T47D (cell line): ENCODE measurements at regions not wholly inside any gene's neighbourhood (a gene's known extent, or its start where the extent isn't known, plus 50 kb on each side); places are given as distances from the start of the nearest gene placed in this dataset.

Experiments used
- DNase-seq, 2 experiments: peaks; one replicate each; pipeline versions ENCODE4 v3.0.0 to v3.0.0-alpha.2; 2011 to 2012; ENCODE audit warnings: low read depth in 1 of 2, low spot score in 1 of 2
- JUND ChIP-seq: IDR thresholded peaks from 2 replicates; pipeline ENCODE4 v1.6.1; 2012; ENCODE audit warnings: low read depth
- in situ Hi-C: cut with HindIII; loops from 2 replicates; pipeline ENCODE4 v1.10.0; 2016; ENCODE audit warnings: low sequenced_read_pairs, low pct_unique_long_range_greater_than_20kb

DNA sequence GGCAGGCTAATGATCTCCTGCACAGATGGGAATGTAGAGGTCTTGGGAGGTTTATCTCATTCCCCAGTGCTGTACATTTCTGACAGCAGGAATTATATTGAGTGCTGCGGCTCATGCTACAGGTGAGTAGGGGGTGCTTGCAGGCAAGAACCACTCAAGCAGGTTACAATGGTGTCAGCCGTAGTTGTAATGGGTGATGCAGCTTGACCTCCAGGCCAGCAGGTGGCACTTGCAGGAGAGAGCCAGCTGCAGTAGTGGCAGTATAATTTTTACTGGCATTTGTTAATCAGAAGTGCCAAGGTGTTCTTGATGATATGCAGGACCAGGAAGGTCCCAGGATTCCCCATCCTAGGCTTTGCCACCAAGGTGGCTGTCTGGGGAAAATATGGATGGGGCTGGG is 759.6 kb upstream of the NDST4 start:
- in situ Hi-C loops = no loop called here
- no peak for DNase-seq
- no peak for TF ChIP-seq JUND

DNA sequence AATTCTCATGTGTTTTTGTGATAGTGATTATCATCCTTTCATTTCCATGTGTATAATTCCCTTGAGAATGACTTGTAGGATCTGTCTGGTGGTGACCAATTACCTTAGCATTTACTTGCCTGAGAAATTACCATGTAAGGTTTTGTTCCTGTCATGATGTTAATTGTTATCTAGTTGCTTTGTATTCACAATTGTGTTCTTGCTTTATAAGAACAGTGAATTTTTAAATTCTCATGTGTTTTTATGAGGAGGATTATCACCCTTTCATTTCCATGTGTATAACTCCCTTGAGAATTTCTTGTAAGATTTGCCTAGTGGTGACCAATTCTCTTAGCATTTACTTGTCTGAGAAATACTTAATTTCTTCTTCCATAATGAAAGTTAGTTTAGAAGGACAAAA is 758.2 kb upstream of the NDST4 start:
- no peak for TF ChIP-seq JUND
- in situ Hi-C loops = no loop called here
- DNase-seq = no peak

DNA sequence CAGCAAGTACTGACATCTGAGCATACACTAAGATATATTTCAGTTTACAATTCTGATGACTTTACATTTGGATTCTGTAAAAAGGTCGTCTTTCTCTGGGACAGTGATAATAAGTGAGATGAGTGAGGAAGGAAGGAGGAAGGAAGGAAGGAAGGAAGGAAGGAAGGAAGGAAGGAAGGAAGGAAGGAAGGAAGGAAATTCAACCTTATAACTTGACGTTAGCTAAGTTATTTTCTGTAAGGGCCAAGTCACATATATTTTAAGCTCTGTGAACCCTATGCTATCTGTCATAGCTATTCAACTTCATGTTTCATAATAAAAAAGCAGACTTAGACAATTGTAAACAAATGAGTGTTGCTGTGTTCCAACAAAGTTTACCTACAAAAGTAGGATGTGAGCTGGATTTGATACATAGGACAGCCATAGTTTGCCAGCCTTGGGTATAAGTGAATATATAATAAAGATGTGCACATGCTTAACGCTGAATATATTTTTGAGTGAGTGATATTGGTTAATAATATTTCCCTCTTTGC is 753.0 kb upstream of the NDST4 start:
- no peak for TF ChIP-seq JUND
- in situ Hi-C loops = no loop called here
- DNase-seq = no peak

DNA sequence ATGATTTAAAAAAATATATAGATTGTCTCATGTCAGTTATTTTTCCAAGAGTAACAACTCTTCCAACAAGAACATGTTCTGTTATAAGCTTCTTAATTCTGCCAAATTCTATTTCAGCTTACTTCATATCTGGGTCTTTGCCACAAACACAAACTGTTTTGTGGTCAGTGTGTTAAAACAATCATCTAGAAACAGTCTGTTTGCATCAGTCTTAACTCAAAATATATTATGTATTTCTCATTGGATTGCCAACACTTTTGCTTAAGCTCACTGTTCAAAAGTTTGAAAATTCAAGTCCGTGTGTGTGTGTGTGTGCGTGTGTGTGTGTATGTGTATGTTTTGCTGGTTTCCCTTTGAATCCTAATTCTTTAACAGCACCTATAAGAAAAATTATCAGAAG is 752.3 kb upstream of the NDST4 start:
- no peak for DNase-seq
- TF ChIP-seq JUND = no peak
- in situ Hi-C loops = no loop called here

DNA sequence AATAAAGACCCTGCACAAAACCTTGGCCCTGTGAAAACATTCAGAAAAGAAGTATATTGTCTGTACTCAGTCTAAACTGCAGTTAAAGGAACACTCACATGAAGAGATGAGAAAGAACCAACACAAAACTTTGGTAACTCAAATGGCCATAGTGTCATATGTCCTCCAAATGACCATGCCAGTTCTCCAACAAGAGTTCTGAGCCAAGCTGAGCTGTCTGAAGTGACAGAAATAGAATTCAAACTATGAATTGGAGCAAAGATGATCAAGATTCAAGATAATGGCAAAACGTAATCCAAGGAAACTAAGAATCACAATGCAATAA is 739.3 kb upstream of the NDST4 start:
- in situ Hi-C loops = no loop called here
- DNase-seq = no peak
- TF ChIP-seq JUND = no peak

DNA sequence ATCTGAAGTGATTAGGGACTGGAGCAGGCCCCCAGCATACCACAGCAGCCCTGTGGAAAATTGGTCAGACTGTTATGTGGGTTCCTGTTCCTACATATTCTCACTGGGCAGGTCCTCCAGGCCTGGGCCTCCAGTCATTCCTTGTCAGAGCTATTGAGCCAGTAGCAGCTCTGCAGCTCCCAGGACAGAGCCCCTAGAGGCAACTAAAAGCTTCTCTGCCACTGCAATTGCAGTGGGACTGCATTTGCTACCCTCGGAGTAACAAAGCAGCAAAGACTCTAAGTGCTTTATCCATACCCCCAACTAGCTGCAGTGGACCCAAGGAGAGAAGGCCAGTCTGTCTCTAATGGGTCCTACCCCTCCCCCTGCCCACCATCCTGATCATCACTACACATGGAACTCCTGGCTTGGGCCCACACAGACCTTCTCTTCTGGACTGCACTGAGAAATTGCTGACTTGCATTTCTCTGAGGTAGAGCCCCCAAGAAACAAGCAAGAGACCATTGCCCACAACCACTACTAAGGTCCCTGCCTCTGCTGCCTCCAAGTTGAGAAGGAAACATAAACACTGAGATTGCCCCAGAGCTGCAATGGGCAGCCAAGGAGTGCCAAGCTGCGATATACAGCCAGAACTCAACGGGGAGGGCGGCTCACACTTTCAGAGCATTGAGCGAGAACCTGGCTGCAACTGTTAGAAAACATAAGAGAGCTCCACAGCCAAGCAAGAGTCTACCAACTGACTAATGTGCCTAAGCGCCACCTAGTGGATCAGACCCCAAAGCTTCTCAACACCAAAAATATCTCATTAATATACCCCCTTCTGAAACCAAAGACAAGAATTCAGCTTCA is 738.7 kb upstream of the NDST4 start:
- no peak for TF ChIP-seq JUND
- DNase-seq = peak in 1 of 2 experiments; percentile 39
- in situ Hi-C loops = no loop called here

DNA sequence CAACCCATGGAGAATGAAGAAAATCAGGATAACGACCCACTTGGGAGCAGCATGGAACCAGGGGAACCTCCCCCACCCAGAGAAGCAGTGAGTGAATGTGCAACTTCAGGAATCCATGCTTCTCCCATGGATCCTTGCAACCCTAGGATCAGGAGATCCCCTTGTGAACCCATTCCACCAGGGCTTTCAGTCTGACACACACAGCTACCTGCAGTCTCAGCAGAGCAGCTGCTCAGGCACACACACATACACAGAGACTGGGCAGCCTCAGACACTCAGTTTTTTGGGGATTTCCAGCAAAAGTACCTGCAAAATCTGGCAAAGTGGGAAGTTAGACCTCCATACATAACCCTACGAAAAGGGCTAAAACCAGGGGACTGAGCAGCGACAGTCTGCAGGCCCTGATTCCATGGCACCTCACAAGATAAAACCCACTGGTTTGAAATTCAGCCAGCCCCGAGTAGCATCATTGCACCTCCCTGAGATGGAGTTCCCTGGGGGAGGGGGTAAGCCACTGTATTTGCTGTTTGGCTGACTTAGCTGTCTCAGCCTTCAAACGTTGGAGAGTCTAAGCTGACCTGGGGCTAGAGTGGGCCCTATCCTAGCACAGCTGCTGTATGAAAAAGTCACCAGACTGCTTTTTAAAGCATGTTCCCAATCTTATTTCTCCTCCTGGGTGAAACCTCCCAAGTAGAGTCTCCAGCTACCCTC is 737.5 kb upstream of the NDST4 start:
- DNase-seq = no peak
- in situ Hi-C loops = no loop called here
- TF ChIP-seq JUND = no peak

DNA sequence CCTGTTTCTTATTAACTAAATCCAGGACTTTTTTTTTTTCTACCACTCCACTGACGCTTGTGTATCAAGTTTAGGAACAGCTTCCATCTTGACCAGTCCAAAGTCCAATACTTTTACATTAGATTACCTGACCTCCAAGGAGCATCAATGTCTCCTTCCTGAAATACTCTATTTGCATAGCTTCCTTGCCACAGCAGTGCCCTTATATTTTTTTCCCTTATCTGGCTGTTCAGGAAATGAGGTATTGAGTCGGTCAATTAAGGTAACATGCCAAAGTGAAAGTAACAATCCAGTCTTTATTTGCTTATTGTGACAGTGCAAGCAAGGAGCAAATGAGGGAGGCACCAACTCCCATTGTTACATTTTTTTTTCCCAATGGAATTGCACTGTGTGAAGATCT is 730.8 kb upstream of the NDST4 start:
- in situ Hi-C loops = no loop called here

DNA sequence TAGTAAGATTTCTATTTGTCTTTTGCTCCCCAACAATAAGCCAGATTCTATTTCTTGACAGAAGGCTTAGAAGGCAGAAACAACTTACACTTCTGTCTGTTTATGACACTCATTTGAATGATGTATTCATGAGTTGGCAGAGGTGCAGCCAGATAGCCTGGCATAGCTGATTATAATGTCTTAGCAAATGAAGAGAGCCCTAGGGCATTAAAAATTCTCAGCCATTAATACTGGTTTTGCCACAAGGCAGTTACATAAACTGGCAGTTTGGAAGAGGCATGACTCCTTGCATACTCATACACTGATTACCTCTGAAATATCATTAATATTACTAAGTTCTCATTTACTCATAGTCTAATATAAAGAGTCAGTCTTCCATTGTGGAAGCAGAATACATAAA is 728.5 kb upstream of the NDST4 start:
- in situ Hi-C loops = no loop called here
- TF ChIP-seq JUND = no peak
- no peak for DNase-seq

More for the DNA sequence above, 730.8 kb upstream of the NDST4 start:
- no peak for DNase-seq
- TF ChIP-seq JUND = no peak

DNA sequence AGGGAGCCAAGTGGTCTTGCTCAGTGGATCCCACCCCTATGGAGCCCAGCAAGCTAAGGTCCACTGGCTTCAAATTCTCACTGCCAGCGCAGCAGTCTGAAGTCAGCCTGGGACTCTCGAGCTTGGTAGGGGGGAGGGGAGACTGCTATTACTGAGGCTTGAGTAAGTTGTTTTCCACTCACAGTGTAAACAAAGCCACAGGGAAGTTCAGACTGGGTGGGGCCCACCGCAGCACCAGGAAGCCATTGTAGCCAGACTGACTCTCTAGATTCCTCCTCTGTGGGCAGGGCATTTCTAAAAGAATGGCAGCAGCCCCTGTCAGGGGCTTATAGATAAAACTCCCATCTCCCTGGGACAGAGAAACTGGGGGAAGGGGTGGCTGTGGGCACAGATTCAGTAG is 721.0 kb upstream of the NDST4 start:
- no peak for TF ChIP-seq JUND
- in situ Hi-C loops = no loop called here
- DNase-seq = no peak

DNA sequence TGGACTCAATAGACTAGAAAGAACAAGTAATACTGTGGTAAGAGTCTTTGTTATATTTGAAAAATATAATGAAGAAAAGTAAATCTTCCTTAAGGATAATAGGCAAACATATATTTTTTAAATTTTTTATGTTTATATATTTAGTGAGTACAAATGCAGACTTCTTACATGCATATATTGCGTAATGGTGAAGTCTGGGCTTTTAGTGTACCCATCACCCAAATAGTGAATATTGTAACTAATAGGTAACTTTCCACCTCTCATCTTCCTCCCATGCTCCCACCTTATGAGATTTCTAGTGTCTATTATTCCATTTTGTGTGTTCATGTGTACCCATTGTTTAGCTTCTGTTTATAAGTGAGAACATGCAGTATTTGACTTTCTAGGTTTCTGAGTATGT is 711.2 kb upstream of the NDST4 start:
- in situ Hi-C loops = no loop called here
- no peak for TF ChIP-seq JUND
- no peak for DNase-seq

DNA sequence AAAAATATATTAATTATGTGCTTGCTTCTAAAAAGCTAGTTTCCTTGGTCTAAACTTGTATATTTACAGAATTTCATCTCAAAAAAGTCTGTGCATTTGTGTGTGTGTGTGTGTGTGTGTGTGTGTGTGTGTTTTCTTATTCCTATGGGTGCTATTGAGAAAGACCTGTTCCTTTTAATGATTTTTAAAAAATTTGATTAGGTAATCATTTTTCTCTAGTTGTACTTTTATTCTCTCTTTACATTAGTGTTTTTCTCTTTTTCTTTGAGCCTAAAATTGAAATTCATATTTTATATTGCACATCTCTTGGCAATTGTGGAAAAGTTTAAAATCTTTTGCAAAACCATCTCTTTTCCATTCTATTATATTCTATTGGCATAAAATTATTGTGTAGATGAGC is 690.4 kb upstream of the NDST4 start:
- in situ Hi-C loops = no loop called here

DNA sequence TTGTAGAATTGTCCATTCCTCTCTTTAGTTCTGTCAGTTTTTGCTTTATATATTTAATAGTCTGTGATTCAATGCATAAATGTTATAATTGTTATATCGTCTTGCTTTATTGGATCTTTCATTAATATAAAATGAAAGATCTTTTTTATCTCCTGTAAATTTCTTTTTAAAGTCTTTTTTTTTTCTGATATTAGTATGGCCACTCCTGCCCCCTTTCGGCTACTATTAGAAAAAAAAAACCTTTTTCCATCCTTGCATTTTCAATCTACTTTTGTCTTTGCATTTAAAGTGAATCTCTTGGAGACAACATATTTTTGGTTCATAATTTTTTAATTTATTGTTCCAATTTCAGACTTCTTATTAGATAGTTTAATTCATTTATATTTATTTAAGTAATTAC is 677.4 kb upstream of the NDST4 start:
- in situ Hi-C loops = no loop called here
- no peak for DNase-seq
- TF ChIP-seq JUND = no peak

More for the DNA sequence above, 690.4 kb upstream of the NDST4 start:
- TF ChIP-seq JUND = no peak
- no peak for DNase-seq
